Right ventricle myocardium inferior (tissue), 1 donor: ENCODE measurements at regions not wholly inside any gene's neighbourhood (a gene's known extent, or its start where the extent isn't known, plus 50 kb on each side); places are given as distances from the start of the nearest gene placed in this dataset.
"Not testable (repeated sequence)": the region's sequence is repeated elsewhere in the genome, so short reads cannot be mapped to it uniquely, and the experiment has no call there.

Experiments used
- ATAC-seq: fragments of 200-7000 bp; cut with Tn5 transposase; one replicate; pipeline ENCODE4 v1.9.1; 2020; ENCODE audit warnings: mild to moderate bottlenecking, moderate library complexity
- DNase-seq: peaks from one replicate; pipeline ENCODE4 v3.0.0; 2021; ENCODE audit errors: missing footprints
- intact Hi-C: fragments of 100-400 bp; cut with DNase I; formaldehyde crosslinking; loops from one replicate; pipeline ENCODE4 v1.11.0; 2022
- donor health status: DM: no; HTN: yes; CAD: no; lungs with severe emphysema.

- DNase-seq, intact Hi-C loops, ATAC-seq: not testable (repeated sequence)
Measured at GRCh38 chr10:64810046-64810445, 1288.8 kb downstream of the REEP3 start.

- intact Hi-C loops = no loop called here
- DNase-seq = no peak
- ATAC-seq = no peak
Measured at GRCh38 chr10:64813391-64813790, 1292.2 kb downstream of the REEP3 start.

GRCh38 chr10:64814201-64814600, 1293.0 kb downstream of the REEP3 start:
- ATAC-seq (no peak), DNase-seq (no peak)
- intact Hi-C loops = no loop called here

- intact Hi-C loops = no loop called here
- no peak for ATAC-seq
- no peak for DNase-seq
Measured at GRCh38 chr10:64829888-64830412, 1308.7 kb downstream of the REEP3 start.

- ATAC-seq (no peak), DNase-seq (no peak)
- intact Hi-C loops = no loop called here
Measured at GRCh38 chr10:64830869-64831268, 1309.7 kb downstream of the REEP3 start.

- intact Hi-C loops = no loop called here
- ATAC-seq = no peak
- DNase-seq = no peak
Measured at GRCh38 chr10:64840341-64840740, 1319.1 kb downstream of the REEP3 start.

- intact Hi-C loops = no loop called here
- DNase-seq = no peak
- no peak for ATAC-seq
Measured at GRCh38 chr10:64846700-64847099, 1325.5 kb downstream of the REEP3 start.

- no peak for DNase-seq
- ATAC-seq = no peak
- intact Hi-C loops = no loop called here
Measured at GRCh38 chr10:64855941-64856340, 1334.7 kb downstream of the REEP3 start.

- no peak for DNase-seq
- intact Hi-C loops = no loop called here
- ATAC-seq = no peak
Measured at GRCh38 chr10:64859911-64860310, 1338.7 kb downstream of the REEP3 start.

- DNase-seq (no peak), ATAC-seq (no peak)
- intact Hi-C loops = no loop called here
Measured at GRCh38 chr10:64863836-64864235, 1342.6 kb downstream of the REEP3 start.

GRCh38 chr10:64867501-64867962, 1346.3 kb downstream of the REEP3 start:
- no peak for DNase-seq
- intact Hi-C loops = no loop called here
- no peak for ATAC-seq

GRCh38 chr10:64873088-64873487, 1351.9 kb downstream of the REEP3 start:
- DNase-seq = no peak
- ATAC-seq = no peak
- intact Hi-C loops = no loop called here

GRCh38 chr10:64873959-64874358, 1352.8 kb downstream of the REEP3 start:
- intact Hi-C loops = no loop called here
- DNase-seq (no peak), ATAC-seq (no peak)

GRCh38 chr10:64880546-64880945, 1359.3 kb downstream of the REEP3 start:
- intact Hi-C loops = no loop called here
- DNase-seq = no peak

GRCh38 chr10:64881257-64881656, 1360.1 kb downstream of the REEP3 start:
- DNase-seq (no peak), ATAC-seq (no peak)
- intact Hi-C loops = no loop called here

More at GRCh38 chr10:64880546-64880945, 1359.3 kb downstream of the REEP3 start:
- ATAC-seq = no peak

- ATAC-seq (no peak), DNase-seq (no peak)
- intact Hi-C loops = no loop called here
Measured at GRCh38 chr10:64896582-64896981, 1375.4 kb downstream of the REEP3 start.

- DNase-seq, intact Hi-C loops, ATAC-seq: not testable (repeated sequence)
Measured at GRCh38 chr10:64906311-64906710, 1385.1 kb downstream of the REEP3 start.

GRCh38 chr10:64924306-64924705, 1403.1 kb downstream of the REEP3 start:
- DNase-seq, ATAC-seq, intact Hi-C loops: not testable (repeated sequence)

- intact Hi-C loops = no loop called here
- no peak for ATAC-seq
Measured at GRCh38 chr10:64952042-64952441, 1430.8 kb downstream of the REEP3 start.

GRCh38 chr10:64956441-64956840, 1435.2 kb downstream of the REEP3 start:
- ATAC-seq = no peak
- DNase-seq = no peak
- intact Hi-C loops = no loop called here

More at GRCh38 chr10:64952042-64952441, 1430.8 kb downstream of the REEP3 start:
- DNase-seq = no peak

- DNase-seq = no peak
- ATAC-seq = no peak
- intact Hi-C loops = no loop called here
Measured at GRCh38 chr10:64959116-64959515, 1437.9 kb downstream of the REEP3 start.
